SU-DHL-6 (cell line): ENCODE measurements at regions not wholly inside any gene's neighbourhood (a gene's known extent, or its start where the extent isn't known, plus 50 kb on each side); places are given as distances from the start of the nearest gene placed in this dataset.

Experiments
- EZH2phosphoT487 ChIP-seq: fragments of 200-600 bp; sonication (generic), shearing (Covaris generic); conservative IDR thresholded peaks from 2 replicates; pipeline ENCODE4 v1.6.1; 2018; ENCODE audit warnings: mild to moderate bottlenecking, antibody characterized with exemption, low read length, moderate library complexity, mixed read lengths
- TF ChIP-seq, protein P1 (sequence below): fragments of 200-600 bp; sonication (generic); IDR thresholded peaks from one replicate; pipeline ENCODE4 v1.5.1; 2017; ENCODE audit warnings: antibody characterized with exemption, mild to moderate bottlenecking, low read length, moderate library complexity; ENCODE audit not compliant: insufficient read depth, poor library complexity, severe bottlenecking

DNA sequence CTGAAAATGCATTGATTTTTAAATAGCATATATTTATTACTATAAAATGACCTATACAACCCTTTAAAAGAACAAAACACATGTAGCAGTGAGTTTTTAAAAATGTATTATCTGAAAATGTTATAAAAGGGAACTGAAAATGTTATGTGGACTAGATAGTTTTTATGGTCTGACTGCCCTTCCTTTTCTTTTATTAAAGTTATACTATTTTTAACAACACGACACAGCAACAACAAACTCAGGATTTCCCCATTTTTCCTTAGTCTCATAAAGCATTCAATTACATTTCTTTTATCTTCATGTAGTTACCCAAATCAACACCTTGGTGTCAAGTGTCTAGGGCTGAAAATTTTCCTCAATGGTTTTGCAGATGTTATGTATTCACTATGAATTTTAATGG, 132.8 kb upstream of the TMEFF2 start:
- TF ChIP-seq, protein P1, sequence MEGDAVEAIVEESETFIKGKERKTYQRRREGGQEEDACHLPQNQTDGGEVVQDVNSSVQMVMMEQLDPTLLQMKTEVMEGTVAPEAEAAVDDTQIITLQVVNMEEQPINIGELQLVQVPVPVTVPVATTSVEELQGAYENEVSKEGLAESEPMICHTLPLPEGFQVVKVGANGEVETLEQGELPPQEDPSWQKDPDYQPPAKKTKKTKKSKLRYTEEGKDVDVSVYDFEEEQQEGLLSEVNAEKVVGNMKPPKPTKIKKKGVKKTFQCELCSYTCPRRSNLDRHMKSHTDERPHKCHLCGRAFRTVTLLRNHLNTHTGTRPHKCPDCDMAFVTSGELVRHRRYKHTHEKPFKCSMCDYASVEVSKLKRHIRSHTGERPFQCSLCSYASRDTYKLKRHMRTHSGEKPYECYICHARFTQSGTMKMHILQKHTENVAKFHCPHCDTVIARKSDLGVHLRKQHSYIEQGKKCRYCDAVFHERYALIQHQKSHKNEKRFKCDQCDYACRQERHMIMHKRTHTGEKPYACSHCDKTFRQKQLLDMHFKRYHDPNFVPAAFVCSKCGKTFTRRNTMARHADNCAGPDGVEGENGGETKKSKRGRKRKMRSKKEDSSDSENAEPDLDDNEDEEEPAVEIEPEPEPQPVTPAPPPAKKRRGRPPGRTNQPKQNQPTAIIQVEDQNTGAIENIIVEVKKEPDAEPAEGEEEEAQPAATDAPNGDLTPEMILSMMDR, result no peak
- TF ChIP-seq EZH2phosphoT487, result no peak
